ENCODE measurements at regions not wholly inside any gene's neighbourhood (a gene's known extent, or its start where the extent isn't known, plus 50 kb on each side); places are given as distances from the start of the nearest gene placed in this dataset.

- intact Hi-C loops (cut with DNase I), result no loop called here
- DNase-seq, result no peak
These were observed 487.8 kb upstream of the PODXL start for GRCh38 chr7:132044247-132044646.

GRCh38 chr7:132041108-132041507 is 484.7 kb upstream of the PODXL start:
- intact Hi-C loops (cut with DNase I), result no loop called here
- Histone ChIP-seq H3K36me3 (no peaks in the 10 kb centered on the region), H3K27ac (no peak overlapping the region), H3K9me3 (no peaks in the 10 kb centered on the region), H3K4me1 (no peaks in the 10 kb centered on the region), H3K27me3 (no peaks in the 10 kb centered on the region), H3K9ac (ENCODE audit: low read depth in 2 of 2, low read length in 2 of 2) (no peak overlapping the region), H3K4me3 (no peak overlapping the region)
- TF ChIP-seq CTCF (IDR thresholded peaks at IDR 0.05), result no peak
- no peak for DNase-seq

More at GRCh38 chr7:132044247-132044646, 487.8 kb upstream of the PODXL start:
- H3K9ac ChIP-seq (ENCODE audit: low read depth in 2 of 2, low read length in 2 of 2), result no peak overlapping the region
- TF ChIP-seq CTCF (IDR thresholded peaks at IDR 0.05), result no peak
- no peaks in the 10 kb centered on the region for H3K9me3 ChIP-seq
- H3K27me3 ChIP-seq, result no peaks in the 10 kb centered on the region
- no peak overlapping the region for H3K27ac ChIP-seq
- no peak overlapping the region for H3K4me3 ChIP-seq
- H3K4me1 ChIP-seq, result no peaks in the 10 kb centered on the region
- H3K36me3 ChIP-seq, result no peaks in the 10 kb centered on the region

- H3K9ac ChIP-seq (ENCODE audit: low read depth in 2 of 2, low read length in 2 of 2), result no peak overlapping the region
- H3K36me3 ChIP-seq, result no peaks in the 10 kb centered on the region
- H3K4me3 ChIP-seq, result no peak overlapping the region
- DNase-seq, result no peak
- no peaks in the 10 kb centered on the region for H3K4me1 ChIP-seq
- no peak for TF ChIP-seq CTCF (IDR thresholded peaks at IDR 0.05)
- H3K27me3 ChIP-seq, result no peaks in the 10 kb centered on the region
- intact Hi-C loops (cut with DNase I), result no loop called here
- H3K9me3 ChIP-seq, result no peaks in the 10 kb centered on the region
- H3K27ac ChIP-seq, result no peak overlapping the region
These were observed 479.3 kb upstream of the PODXL start for GRCh38 chr7:132035517-132036362.

- Histone ChIP-seq H3K4me1 (no peaks in the 10 kb centered on the region), H3K9ac (ENCODE audit: low read depth in 2 of 2, low read length in 2 of 2) (no peak overlapping the region), H3K4me3 (no peak overlapping the region), H3K27ac (no peak overlapping the region), H3K9me3 (no peaks in the 10 kb centered on the region), H3K27me3 (no peaks in the 10 kb centered on the region), H3K36me3 (no peaks in the 10 kb centered on the region)
- DNase-seq, result no peak
- intact Hi-C loops (cut with DNase I), result no loop called here
- no peak for TF ChIP-seq CTCF (IDR thresholded peaks at IDR 0.05)
These were observed 478.5 kb upstream of the PODXL start for GRCh38 chr7:132034748-132035416.

GRCh38 chr7:132030883-132031282 is 474.5 kb upstream of the PODXL start:
- no peak for TF ChIP-seq CTCF (IDR thresholded peaks at IDR 0.05)
- no peak overlapping the region for H3K4me3 ChIP-seq
- no peak overlapping the region for H3K27ac ChIP-seq
- H3K27me3 ChIP-seq, result no peaks in the 10 kb centered on the region
- H3K4me1 ChIP-seq, result no peaks in the 10 kb centered on the region
- intact Hi-C loops (cut with DNase I), result no loop called here
- DNase-seq, result no peak
- H3K9ac ChIP-seq (ENCODE audit: low read depth in 2 of 2, low read length in 2 of 2), result no peak overlapping the region
- H3K9me3 ChIP-seq, result no peaks in the 10 kb centered on the region
- no peaks in the 10 kb centered on the region for H3K36me3 ChIP-seq
